ENCODE measurements at regions not wholly inside any gene's neighbourhood (a gene's known extent, or its start where the extent isn't known, plus 50 kb on each side); places are given as distances from the start of the nearest gene placed in this dataset.

DNA sequence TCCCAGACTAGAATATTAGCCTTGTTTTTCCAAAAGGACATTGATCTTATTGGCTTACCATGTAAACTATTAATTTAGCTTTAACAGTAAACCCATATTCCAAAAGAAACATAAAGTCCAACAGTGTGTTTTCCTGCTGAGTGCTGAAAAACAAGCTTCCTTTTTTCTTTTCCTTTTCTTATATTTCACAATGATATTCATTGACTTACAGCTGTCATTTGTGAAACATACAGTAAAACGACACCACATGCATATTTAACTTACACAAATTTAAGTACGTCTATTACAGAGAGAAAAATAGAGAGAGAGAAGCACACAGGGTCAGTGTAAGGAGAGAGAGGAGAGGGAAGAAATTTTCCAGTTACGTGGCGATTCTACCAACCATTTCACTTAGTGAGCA lies 543.9 kb upstream of the JARID2 start:
- TF ChIP-seq, protein P1, sequence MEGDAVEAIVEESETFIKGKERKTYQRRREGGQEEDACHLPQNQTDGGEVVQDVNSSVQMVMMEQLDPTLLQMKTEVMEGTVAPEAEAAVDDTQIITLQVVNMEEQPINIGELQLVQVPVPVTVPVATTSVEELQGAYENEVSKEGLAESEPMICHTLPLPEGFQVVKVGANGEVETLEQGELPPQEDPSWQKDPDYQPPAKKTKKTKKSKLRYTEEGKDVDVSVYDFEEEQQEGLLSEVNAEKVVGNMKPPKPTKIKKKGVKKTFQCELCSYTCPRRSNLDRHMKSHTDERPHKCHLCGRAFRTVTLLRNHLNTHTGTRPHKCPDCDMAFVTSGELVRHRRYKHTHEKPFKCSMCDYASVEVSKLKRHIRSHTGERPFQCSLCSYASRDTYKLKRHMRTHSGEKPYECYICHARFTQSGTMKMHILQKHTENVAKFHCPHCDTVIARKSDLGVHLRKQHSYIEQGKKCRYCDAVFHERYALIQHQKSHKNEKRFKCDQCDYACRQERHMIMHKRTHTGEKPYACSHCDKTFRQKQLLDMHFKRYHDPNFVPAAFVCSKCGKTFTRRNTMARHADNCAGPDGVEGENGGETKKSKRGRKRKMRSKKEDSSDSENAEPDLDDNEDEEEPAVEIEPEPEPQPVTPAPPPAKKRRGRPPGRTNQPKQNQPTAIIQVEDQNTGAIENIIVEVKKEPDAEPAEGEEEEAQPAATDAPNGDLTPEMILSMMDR (IDR thresholded peaks at IDR 0.05; ENCODE audit: control insufficient read depth, insufficient read depth, low read depth, low read length, missing control alignments), result no peak
- H3K4me3 ChIP-seq (ENCODE audit: control insufficient read depth, low read depth, low read length), result no peak overlapping the region
- no peak for DNase-seq (ENCODE audit: low read depth)

DNA sequence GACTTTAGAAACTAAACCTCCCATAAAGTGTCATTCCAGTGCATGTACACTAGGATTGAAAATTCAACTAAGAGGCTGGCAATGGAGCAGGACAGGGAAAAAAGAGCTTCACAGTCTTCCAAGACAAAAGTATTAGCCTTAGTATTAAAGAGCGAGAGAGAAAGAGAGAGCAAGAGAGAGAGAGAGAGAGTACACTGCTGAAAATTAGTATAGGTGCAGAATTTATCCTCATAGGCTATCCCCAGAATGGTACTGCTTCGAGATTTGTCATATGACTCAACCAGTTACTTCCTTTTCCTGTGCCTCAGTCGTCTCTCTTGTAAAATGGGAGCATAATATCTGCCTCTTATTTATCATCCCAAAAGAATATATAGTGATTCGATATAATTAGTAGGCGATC lies 543.2 kb upstream of the JARID2 start:
- DNase-seq (ENCODE audit: low read depth), result no peak
- no peak overlapping the region for H3K4me3 ChIP-seq (ENCODE audit: control insufficient read depth, low read depth, low read length)
- TF ChIP-seq, protein P1 (IDR thresholded peaks at IDR 0.05; ENCODE audit: control insufficient read depth, insufficient read depth, low read depth, low read length, missing control alignments), result no peak

DNA sequence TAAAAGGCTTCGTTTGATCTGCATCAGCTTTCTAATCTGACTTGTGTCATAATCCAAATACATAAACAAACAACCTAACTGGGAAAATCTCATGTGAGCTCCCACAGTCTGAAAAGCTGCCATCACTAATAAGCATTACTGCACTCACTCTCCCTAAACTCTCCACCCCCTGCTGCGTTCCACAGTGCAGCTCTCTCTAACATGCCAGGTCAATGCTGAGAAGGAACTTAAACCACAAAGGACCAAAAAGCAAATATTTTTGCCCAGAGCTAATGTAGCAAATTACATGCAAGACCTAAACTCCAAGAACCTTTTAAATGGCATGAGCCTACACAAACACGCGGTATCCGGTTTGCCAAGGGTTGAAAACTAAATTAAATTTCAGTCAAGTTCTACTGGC lies 542.3 kb upstream of the JARID2 start:
- TF ChIP-seq, protein P1 (IDR thresholded peaks at IDR 0.05; ENCODE audit: control insufficient read depth, insufficient read depth, low read depth, low read length, missing control alignments), result no peak
- peak; percentile 53 for DNase-seq (ENCODE audit: low read depth)
- no peak overlapping the region for H3K4me3 ChIP-seq (ENCODE audit: control insufficient read depth, low read depth, low read length)

DNA sequence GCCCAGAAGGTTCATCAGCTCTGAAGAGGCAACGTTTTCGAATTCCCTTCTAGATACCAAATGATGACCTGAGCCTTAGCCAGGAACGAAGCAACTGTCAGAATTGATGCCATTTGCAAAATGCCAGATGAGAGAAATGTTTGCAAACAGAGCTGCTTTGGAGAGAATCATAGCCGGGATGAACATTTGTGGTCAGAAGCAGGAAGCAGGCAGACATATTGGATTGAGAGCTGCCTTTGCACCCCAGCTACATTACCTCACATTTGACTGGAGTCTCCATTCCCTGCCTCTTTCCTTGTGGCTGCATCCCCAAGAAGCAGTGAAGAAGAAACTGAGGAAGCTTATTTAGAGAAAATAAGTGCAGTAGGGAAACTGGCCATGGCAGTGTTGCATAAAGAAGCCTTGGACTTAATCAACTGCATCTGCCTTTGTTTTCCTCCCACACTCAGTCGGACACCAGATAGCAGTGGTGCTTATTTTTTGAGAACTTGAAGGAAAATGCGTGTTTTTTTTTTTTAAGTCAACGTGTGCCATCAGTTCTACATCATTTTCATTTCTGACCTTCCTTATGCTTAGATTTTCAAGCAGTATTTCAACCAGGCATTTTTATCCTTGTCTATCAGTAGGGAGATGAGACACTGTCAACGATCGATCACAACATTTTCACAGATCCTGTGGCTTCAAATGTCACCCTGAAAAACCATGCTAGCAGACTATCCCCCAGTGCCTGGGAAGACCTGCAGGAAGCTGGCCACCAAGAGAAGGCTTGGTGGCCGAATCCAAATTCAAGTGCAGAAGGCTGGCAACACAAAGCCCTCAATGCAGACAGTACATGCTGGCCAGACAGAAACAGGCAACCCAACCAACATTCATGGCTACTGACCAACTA lies 541.2 kb upstream of the JARID2 start:
- H3K4me3 ChIP-seq (ENCODE audit: control insufficient read depth, low read depth, low read length), result no peak overlapping the region
- no peak for DNase-seq (ENCODE audit: low read depth)
- TF ChIP-seq, protein P1 (IDR thresholded peaks at IDR 0.05; ENCODE audit: control insufficient read depth, insufficient read depth, low read depth, low read length, missing control alignments), result no peak

DNA sequence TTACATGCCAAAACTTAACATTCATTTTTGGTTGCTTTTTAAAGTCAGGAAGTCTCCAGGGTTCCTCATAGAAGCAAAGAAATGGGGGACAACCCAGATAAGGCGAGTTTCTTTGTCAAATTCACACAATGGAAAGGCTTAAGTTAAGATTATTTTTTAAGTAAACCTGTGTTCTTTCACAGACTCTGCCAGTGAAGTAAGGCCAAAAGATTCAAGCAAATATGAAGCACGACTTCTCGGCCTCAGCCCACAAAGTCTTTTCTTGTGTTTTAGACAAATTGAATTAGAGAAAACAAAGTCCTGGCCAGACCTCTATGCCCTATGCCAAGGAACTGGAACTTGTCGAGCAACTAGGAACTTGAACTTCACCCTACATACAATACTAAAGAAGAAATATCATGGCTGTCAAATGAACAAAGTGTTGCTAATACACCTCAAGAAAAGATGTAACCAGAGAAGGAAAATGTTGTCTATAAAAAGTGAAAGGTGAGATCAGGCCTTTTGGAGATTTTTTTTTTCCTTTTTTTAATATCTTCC lies 540.0 kb upstream of the JARID2 start:
- TF ChIP-seq, protein P1 (IDR thresholded peaks at IDR 0.05; ENCODE audit: control insufficient read depth, insufficient read depth, low read depth, low read length, missing control alignments), result no peak
- no peak overlapping the region for H3K4me3 ChIP-seq (ENCODE audit: control insufficient read depth, low read depth, low read length)
- no peak for DNase-seq (ENCODE audit: low read depth)

DNA sequence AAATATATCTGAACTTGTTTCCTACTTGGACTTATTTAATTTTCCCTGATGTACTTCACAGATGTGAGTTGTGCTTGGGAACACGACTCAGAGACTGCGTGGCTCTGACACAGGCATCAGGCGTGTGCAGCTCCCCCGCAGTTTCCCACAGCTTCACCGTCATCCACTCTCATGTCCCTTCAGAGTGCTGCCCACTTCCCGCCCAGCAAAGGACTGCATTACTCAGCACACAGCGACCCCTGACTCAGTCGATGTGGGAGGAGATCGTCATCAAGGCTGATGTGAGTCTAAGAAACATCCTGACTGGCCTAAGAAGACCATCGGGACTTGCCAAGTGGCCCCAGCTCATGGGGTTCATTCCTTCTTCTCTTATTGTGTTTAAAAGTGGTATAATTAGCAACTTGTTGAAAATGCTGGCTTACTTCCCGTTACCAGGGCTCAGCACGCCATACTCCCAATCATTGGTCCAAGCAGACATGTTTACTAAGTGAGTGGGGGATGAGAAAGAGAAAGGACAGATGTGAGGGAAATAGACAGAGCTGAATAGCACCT lies 539.4 kb upstream of the JARID2 start:
- H3K4me3 ChIP-seq (ENCODE audit: control insufficient read depth, low read depth, low read length), result no peak overlapping the region
- TF ChIP-seq, protein P1 (IDR thresholded peaks at IDR 0.05; ENCODE audit: control insufficient read depth, insufficient read depth, low read depth, low read length, missing control alignments), result no peak
- peak; percentile 99 for DNase-seq (ENCODE audit: low read depth)
